GM12801 (cell line): ENCODE measurements at regions not wholly inside any gene's neighbourhood (a gene's known extent, or its start where the extent isn't known, plus 50 kb on each side); places are given as distances from the start of the nearest gene placed in this dataset.

Experiments
- TF ChIP-seq, protein P1 (sequence below): IDR thresholded peaks from one replicate; pipeline ENCODE4 v1.5.1; 2011; ENCODE audit warnings: control low read depth; ENCODE audit not compliant: insufficient read length; ENCODE audit errors: extremely low read depth

DNA sequence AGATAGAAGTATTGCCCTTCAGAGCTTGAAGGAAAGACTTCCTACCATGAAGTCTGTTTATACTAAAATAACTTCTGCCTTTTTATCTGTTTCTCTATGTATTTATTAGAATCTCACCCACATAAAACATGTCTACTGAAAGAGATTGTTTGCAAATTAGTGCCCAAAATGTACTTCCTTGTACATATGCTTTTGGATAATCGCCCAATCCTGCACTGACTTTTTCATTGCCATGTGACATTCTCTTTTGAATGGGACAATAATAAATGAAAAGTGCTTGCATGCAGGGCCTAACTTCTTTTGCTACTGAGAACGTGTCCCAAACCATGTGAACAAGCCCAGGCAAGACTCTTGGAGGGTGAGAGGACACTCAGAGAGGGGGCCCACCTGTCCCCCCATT lies 711.6 kb upstream of the ADAMTS5 start:
- TF ChIP-seq, protein P1, sequence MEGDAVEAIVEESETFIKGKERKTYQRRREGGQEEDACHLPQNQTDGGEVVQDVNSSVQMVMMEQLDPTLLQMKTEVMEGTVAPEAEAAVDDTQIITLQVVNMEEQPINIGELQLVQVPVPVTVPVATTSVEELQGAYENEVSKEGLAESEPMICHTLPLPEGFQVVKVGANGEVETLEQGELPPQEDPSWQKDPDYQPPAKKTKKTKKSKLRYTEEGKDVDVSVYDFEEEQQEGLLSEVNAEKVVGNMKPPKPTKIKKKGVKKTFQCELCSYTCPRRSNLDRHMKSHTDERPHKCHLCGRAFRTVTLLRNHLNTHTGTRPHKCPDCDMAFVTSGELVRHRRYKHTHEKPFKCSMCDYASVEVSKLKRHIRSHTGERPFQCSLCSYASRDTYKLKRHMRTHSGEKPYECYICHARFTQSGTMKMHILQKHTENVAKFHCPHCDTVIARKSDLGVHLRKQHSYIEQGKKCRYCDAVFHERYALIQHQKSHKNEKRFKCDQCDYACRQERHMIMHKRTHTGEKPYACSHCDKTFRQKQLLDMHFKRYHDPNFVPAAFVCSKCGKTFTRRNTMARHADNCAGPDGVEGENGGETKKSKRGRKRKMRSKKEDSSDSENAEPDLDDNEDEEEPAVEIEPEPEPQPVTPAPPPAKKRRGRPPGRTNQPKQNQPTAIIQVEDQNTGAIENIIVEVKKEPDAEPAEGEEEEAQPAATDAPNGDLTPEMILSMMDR = no peak

DNA sequence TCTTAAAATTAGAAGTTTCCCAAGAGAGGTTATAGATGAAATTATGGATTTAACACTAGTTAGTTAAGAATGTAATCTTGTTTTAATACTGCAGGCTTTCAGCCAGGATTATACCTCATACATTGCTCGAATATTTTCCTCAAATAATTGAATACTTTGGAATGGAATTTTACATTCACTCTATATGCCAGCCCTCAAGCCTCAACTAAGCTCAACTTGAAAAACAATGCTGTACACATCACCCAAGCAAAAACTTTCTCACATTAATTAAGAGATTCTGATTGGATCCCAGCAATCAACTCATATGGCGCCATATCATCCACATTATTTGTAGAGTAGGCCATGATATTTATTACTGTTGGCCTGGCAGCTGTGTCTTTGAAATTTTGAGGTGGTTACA lies 710.7 kb upstream of the ADAMTS5 start:
- TF ChIP-seq, protein P1 = no peak

DNA sequence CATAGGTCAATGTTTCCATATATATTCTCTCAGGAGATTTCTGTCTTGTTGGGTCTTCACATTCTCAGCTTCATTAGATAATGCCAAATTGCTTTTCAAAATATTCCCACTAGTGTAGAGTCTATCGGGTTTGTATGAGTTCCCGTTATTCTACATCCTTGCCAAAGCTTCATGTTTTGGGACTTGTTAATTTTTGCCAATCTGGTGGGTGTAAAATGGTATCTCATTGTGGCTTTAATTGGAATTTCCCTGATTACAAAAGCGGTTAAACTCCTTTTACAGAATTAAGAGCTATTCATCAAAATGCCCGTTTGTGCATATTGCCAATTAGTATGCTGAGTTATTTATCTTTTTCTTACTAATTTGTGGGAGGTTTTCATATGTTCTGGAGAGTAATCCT lies 708.4 kb upstream of the ADAMTS5 start:
- TF ChIP-seq, protein P1 = no peak

DNA sequence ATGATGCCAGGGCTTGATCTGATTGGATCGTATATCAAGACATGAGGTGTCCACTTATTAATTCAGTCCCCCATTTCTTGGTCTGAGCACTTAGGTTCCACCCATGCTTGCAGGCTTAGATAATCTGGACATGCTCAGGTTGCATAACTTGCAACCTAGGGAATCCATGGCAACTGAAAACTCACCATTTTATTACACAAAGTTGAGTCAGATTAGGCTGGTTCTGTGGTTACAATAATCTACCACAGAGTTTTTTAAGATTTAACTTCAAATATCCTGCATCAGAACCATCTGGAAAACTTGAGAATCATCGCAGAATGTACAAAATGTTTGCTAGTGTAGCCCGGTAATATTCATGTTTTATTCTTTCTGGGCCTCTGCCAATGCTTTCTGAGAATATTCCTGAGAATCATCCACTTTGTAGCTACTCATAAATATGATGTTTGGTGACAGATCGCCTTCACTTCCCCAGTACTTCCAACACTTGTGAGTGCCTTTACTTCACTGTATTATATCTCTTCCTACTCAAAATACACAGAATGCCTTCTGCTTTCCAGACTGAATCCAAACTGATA lies 707.2 kb upstream of the ADAMTS5 start:
- TF ChIP-seq, protein P1 = no peak

DNA sequence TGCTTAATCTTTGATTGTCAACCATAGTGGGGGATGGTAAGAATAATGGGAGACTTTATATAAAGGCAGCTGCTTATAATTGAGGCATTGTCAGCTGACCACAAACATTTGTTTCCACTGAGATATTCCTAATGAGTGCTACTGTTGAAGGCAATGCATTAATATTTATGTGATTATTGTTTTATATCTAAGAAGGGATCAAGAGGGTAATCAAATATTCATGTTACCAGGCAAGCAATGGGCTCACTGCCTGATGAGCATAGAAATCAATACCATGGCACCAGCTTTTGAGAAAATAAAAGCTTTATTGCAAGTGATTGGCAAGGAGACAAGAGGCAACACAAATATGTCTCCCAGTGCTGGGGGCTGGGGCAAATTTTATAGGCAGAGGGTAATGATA lies 706.7 kb upstream of the ADAMTS5 start:
- TF ChIP-seq, protein P1 = no peak

DNA sequence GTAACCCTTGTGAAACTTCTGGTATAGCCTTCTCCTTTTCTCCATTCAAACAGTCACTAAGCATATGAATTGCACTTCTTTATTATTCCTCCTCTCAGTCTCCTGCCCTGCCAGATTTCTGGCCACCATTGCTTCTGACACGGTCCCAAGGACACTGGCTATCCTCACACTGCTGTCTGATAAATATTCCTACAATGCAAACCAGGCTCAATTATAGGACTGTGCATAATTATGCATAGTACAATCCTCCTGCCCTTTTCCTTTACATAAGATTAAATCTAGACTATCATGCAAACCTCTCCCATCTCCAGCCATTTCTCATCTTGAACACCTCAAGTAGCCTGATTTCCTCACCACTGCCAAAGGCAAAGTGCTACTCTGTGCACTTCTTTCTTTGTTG lies 704.3 kb upstream of the ADAMTS5 start:
- TF ChIP-seq, protein P1 = no peak

DNA sequence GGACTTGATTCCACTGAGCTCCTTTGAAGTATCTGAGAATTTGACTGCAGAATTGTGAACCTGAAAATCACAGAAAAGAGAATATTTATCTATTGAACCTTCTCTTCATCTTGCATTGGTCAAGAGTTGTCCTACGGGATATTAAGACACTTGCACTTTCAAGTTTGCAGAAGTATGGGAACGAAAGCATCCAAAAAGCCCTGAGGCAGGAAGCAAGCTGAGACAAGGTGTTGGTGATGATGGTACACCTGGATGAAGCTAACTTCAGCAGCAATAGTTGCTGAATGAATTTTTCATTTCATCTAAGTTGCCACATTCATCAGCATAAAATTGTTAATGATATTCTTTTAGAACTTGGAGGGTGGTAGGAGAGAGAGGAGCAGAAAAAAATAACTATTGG lies 686.6 kb upstream of the ADAMTS5 start:
- TF ChIP-seq, protein P1 = no peak

DNA sequence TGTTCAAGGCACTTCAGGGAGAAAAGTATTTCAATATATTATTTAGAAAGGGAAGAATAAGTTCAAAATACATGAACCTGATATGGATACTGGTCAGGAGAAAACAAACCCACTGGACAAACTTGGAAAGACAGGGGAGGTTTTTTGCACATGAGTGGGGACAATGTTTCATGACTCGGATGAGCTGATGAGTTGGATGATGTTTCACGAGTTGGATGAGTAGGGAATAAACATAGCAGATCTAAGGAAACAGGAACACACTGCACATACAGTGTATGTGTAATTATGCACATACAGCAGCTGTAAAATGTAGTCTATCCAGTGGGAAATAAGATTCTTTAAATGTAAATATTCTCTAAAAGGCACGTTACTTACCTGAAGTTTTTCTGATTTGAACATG lies 682.9 kb upstream of the ADAMTS5 start:
- TF ChIP-seq, protein P1 = no peak
